H9 (cell line): ENCODE measurements at regions not wholly inside any gene's neighbourhood (a gene's known extent, or its start where the extent isn't known, plus 50 kb on each side); places are given as distances from the start of the nearest gene placed in this dataset.

Source experiments
- DNase-seq: peaks from one replicate; pipeline ENCODE4 v3.0.0-alpha.2; 2017
- H2AFZ ChIP-seq: one replicate; pipeline ENCODE4 v1.6.1; 2013; ENCODE audit warnings: mild to moderate bottlenecking, low read length, control low read depth, moderate library complexity
- H2AK5ac ChIP-seq: 2 replicates; pipeline ENCODE4 v1.6.1; 2013; ENCODE audit warnings: low read length, control low read depth, mixed read lengths; ENCODE audit not compliant: insufficient read length
- H2BK120ac ChIP-seq: one replicate; pipeline ENCODE4 v1.6.1; 2013; ENCODE audit warnings: low read depth, mild to moderate bottlenecking, low read length, control low read depth, inconsistent platforms; ENCODE audit not compliant: poor library complexity, severe bottlenecking
- H2BK12ac ChIP-seq: 2 replicates; pipeline ENCODE4 v1.6.1; 2013; ENCODE audit warnings: low read length, control low read depth, mixed read lengths, low read depth; ENCODE audit not compliant: insufficient read length
- H2BK15ac ChIP-seq: 2 replicates; pipeline ENCODE4 v1.6.1; 2013; ENCODE audit warnings: low read depth, low read length, control low read depth
- H2BK20ac ChIP-seq: one replicate; pipeline ENCODE4 v1.6.1; 2013; ENCODE audit warnings: low read depth, mild to moderate bottlenecking, low read length, control low read depth, inconsistent platforms; ENCODE audit not compliant: poor library complexity, severe bottlenecking
- H2BK5ac ChIP-seq: 2 replicates; pipeline ENCODE4 v1.6.1; 2013; ENCODE audit warnings: low read length, control low read depth, mixed read lengths; ENCODE audit not compliant: insufficient read length
- H3K14ac ChIP-seq: 2 replicates; pipeline ENCODE4 v1.6.1; 2013; ENCODE audit warnings: low read length, control low read depth; ENCODE audit not compliant: insufficient read depth
- H3K18ac ChIP-seq: 2 replicates; pipeline ENCODE4 v1.6.1; 2013; ENCODE audit warnings: low read depth, mild to moderate bottlenecking, mixed read lengths, low read length, control low read depth; ENCODE audit not compliant: insufficient read length
- H3K23ac ChIP-seq: 2 replicates; pipeline ENCODE4 v1.6.1; 2013; ENCODE audit warnings: low read length, control low read depth, mixed read lengths, low read depth; ENCODE audit not compliant: insufficient read length
- H3K23me2 ChIP-seq: 2 replicates; pipeline ENCODE4 v1.6.1; 2013; ENCODE audit warnings: low read depth, mild to moderate bottlenecking, mixed read lengths, low read length, control low read depth; ENCODE audit not compliant: insufficient read length, poor library complexity, severe bottlenecking
- H3K27ac ChIP-seq: 2 replicates; pipeline ENCODE4 v1.5.1; 2013; ENCODE audit warnings: low read length, control low read depth, mixed read lengths, low read depth; ENCODE audit not compliant: insufficient read length
- H3K27me3 ChIP-seq: 2 replicates; pipeline ENCODE4 v1.6.1; 2013; ENCODE audit warnings: low read length, control low read depth, inconsistent platforms; ENCODE audit not compliant: insufficient read depth
- H3K4ac ChIP-seq: 2 replicates; pipeline ENCODE4 v1.6.1; 2013; ENCODE audit warnings: low read depth, mild to moderate bottlenecking, control low read depth, inconsistent platforms, low read length, moderate library complexity
- H3K4me1 ChIP-seq: 2 replicates; pipeline ENCODE4 v1.6.1; 2013; ENCODE audit warnings: low read length, control low read depth, inconsistent platforms; ENCODE audit not compliant: insufficient read depth
- H3K4me2 ChIP-seq: 2 replicates; pipeline ENCODE4 v1.6.1; 2013; ENCODE audit warnings: low read length, control low read depth, mixed read lengths; ENCODE audit not compliant: insufficient read length, insufficient read depth
- H3K56ac ChIP-seq: 2 replicates; pipeline ENCODE4 v1.6.1; 2013; ENCODE audit warnings: low read depth, mild to moderate bottlenecking, mixed read lengths, low read length, control low read depth; ENCODE audit not compliant: insufficient read length
- H3K79me1 ChIP-seq: 2 replicates; pipeline ENCODE4 v1.6.1; 2013; ENCODE audit warnings: low read depth, mild to moderate bottlenecking, moderate library complexity, low read length, control low read depth, inconsistent platforms; ENCODE audit not compliant: insufficient read depth, poor library complexity, severe bottlenecking
- H3K79me2 ChIP-seq: 2 replicates; pipeline ENCODE4 v1.6.1; 2013; ENCODE audit warnings: low read length, control low read depth, inconsistent platforms; ENCODE audit not compliant: insufficient read depth
- H3K9ac ChIP-seq: 2 replicates; pipeline ENCODE4 v1.6.1; 2013; ENCODE audit warnings: low read length, control low read depth, mixed read lengths; ENCODE audit not compliant: insufficient read length; ENCODE audit errors: extremely low read depth
- H3K9me3 ChIP-seq: one replicate; pipeline ENCODE4 v1.6.1; 2013; ENCODE audit warnings: low read depth, low read length, inconsistent platforms; ENCODE audit not compliant: control insufficient read depth
- H3T11ph ChIP-seq: one replicate; pipeline ENCODE4 v1.6.1; 2013; ENCODE audit warnings: mild to moderate bottlenecking, low read length, control low read depth, inconsistent platforms
- H4K20me1 ChIP-seq: one replicate; pipeline ENCODE4 v1.6.1; 2013; ENCODE audit not compliant: control insufficient read depth, insufficient read length, insufficient read depth
- H4K5ac ChIP-seq: 2 replicates; pipeline ENCODE4 v1.6.1; 2013; ENCODE audit warnings: low read depth, mild to moderate bottlenecking, mixed read lengths, low read length, control low read depth; ENCODE audit not compliant: insufficient read length
- H4K8ac ChIP-seq: replicated peaks from 2 replicates; pipeline ENCODE4 v1.6.1; 2013; ENCODE audit warnings: low read length, control low read depth, mixed read lengths, low read depth; ENCODE audit not compliant: insufficient read length
- H4K91ac ChIP-seq: 2 replicates; pipeline ENCODE4 v1.6.1; 2013; ENCODE audit warnings: low read depth, mild to moderate bottlenecking, moderate library complexity, mixed read lengths, low read length, control low read depth; ENCODE audit not compliant: insufficient read length
- H3K27ac Mint-ChIP-seq, 3 experiments: 2 replicates in 2 of 3; 3 replicates in 1 of 3; pipeline ENCODE4 v1.8.0; 2020 to 2021; ENCODE audit warnings: mixed read lengths in 3 of 3, mild to moderate bottlenecking in 1 of 3, moderate library complexity in 1 of 3
- H3K27me3 Mint-ChIP-seq: 2 replicates; pipeline ENCODE4 v1.8.0; 2021; ENCODE audit warnings: low read depth, mild to moderate bottlenecking, moderate library complexity, mixed read lengths
- H3K36me3 Mint-ChIP-seq, 3 experiments: 2 replicates in 2 of 3; 3 replicates in 1 of 3; pipeline ENCODE4 v1.8.0; 2020 to 2021; ENCODE audit warnings: low read depth in 3 of 3, mixed read lengths in 3 of 3; ENCODE audit not compliant: insufficient read depth in 1 of 3
- H3K4me1 Mint-ChIP-seq, 2 experiments: 2 replicates each; pipeline ENCODE4 v1.8.0; 2020; ENCODE audit warnings: mixed read lengths in 2 of 2
- H3K4me3 Mint-ChIP-seq, 2 experiments: 2 replicates in 1 of 2; 3 replicates in 1 of 2; pipeline ENCODE4 v1.8.0; 2020 to 2021; ENCODE audit warnings: mild to moderate bottlenecking in 2 of 2, mixed read lengths in 2 of 2, moderate library complexity in 1 of 2
- H3K9me3 Mint-ChIP-seq, 2 experiments: 2 replicates in 1 of 2; 3 replicates in 1 of 2; pipeline ENCODE4 v1.8.0; 2020; ENCODE audit warnings: mild to moderate bottlenecking in 2 of 2, mixed read lengths in 2 of 2, moderate library complexity in 1 of 2
- CTCF ChIP-seq: fragments of 200-600 bp; sonication (generic); conservative IDR thresholded peaks from 3 replicates; pipeline ENCODE4 v1.8.0; 2021; ENCODE audit warnings: antibody characterized with exemption, mild to moderate bottlenecking
- WGBS: extraction: QIAGEN DNeasy Blood & Tissue Kit; methylation state at CpG from one replicate; pipeline ENCODE4 v1.1.7; 2013; ENCODE audit warnings: missing lambda C conversion rate, low lambda C conversion rate, mixed read lengths; ENCODE audit not compliant: insufficient read length; ENCODE audit errors: extremely low coverage; 5-methylcytosine and 5-hydroxymethylcytosine counted together

GRCh38 chr16:60641067-60641665 is 1395.1 kb downstream of the CDH8 start:
- Histone ChIP-seq H3K23me2 (no peaks in the 10 kb centered on the region), H3K9ac (no peak overlapping the region), H2BK120ac (no peak overlapping the region), H3T11ph (no peak overlapping the region), H4K91ac (no peak overlapping the region), H3K23ac (no peak overlapping the region), H3K27me3 (no peaks in the 10 kb centered on the region), H3K79me1 (no peaks in the 10 kb centered on the region), H3K27ac (no peak overlapping the region), H4K8ac (no peak overlapping the region), H2BK15ac (no peak overlapping the region), H2BK5ac (no peak overlapping the region), H3K79me2 (no peaks in the 10 kb centered on the region), H3K56ac (no peak overlapping the region), H3K14ac (no peak overlapping the region), H3K4me2 (no peak overlapping the region), H4K5ac (no peak overlapping the region), H3K4ac (no peak overlapping the region), H3K9me3 (no peaks in the 10 kb centered on the region), H4K20me1 (no peaks in the 10 kb centered on the region), H2BK20ac (no peak overlapping the region), H2AK5ac (no peak overlapping the region), H2AFZ (no peak overlapping the region), H3K18ac (no peak overlapping the region), H2BK12ac (no peak overlapping the region), H3K4me1 (no peaks in the 10 kb centered on the region)
- no peak overlapping the region for H3K4me3 Mint-ChIP-seq
- H3K27ac Mint-ChIP-seq = no peak overlapping the region
- no peaks in the 10 kb centered on the region for H3K9me3 Mint-ChIP-seq
- peaks cover 18 to 23% of the 10 kb centered on the region in 2 experiments for H3K4me1 Mint-ChIP-seq
- H3K27me3 Mint-ChIP-seq = no peaks in the 10 kb centered on the region
- TF ChIP-seq CTCF = no peak
- DNase-seq = no peak
- WGBS = no CpG with 5 or more reads among the region's 17 CpGs
- H3K36me3 Mint-ChIP-seq = no peaks in the 10 kb centered on the region; a peak in 1 of 7 replicates
